Panc1 (cell line): ENCODE measurements at regions not wholly inside any gene's neighbourhood (a gene's known extent, or its start where the extent isn't known, plus 50 kb on each side); places are given as distances from the start of the nearest gene placed in this dataset.

Experiments used
- POLR2AphosphoS5 ChIP-seq: IDR thresholded peaks from 2 replicates; pipeline ENCODE4 v1.6.1; 2012; ENCODE audit warnings: mild to moderate bottlenecking, low read depth, low read length, moderate library complexity
- SIN3A ChIP-seq: IDR thresholded peaks from 2 replicates; pipeline ENCODE4 v1.6.1; 2012; ENCODE audit warnings: low read depth, mild to moderate bottlenecking, low read length, moderate library complexity, borderline replicate concordance; ENCODE audit not compliant: insufficient read depth
- TF ChIP-seq, protein P1 (sequence below): fragments of 450-650 bp; IDR thresholded peaks from 2 replicates; pipeline ENCODE4 v1.5.1; 2017; ENCODE audit warnings: mild to moderate bottlenecking

DNA sequence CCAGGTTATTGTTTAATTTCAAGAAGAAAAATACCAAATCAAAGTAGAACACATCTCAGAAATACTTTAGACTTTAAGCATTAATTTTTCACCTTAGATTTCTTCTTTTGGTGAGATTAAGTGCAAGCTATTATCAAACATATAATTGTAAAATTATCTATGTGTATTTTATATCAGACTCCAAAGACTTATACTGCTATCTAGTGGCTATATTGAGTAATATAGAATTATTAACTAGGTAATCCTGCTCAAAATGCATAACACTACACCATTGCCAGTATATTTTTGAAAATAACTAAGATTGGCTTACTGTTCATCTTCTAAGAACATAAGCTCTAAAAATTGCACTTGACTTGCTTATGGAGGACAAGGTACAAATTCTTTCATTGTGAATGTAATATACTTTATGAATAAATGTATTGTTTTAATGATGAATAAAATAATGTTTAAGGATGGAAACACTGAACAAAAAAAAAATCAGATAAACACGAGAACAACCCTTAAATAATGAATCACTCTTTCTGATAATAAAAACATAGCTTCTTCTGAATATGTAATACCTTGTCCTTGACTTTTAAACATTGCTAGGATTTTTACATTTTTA, 86.7 kb upstream of the GNAI1 start:
- TF ChIP-seq POLR2AphosphoS5, result no peak
- TF ChIP-seq, protein P1, sequence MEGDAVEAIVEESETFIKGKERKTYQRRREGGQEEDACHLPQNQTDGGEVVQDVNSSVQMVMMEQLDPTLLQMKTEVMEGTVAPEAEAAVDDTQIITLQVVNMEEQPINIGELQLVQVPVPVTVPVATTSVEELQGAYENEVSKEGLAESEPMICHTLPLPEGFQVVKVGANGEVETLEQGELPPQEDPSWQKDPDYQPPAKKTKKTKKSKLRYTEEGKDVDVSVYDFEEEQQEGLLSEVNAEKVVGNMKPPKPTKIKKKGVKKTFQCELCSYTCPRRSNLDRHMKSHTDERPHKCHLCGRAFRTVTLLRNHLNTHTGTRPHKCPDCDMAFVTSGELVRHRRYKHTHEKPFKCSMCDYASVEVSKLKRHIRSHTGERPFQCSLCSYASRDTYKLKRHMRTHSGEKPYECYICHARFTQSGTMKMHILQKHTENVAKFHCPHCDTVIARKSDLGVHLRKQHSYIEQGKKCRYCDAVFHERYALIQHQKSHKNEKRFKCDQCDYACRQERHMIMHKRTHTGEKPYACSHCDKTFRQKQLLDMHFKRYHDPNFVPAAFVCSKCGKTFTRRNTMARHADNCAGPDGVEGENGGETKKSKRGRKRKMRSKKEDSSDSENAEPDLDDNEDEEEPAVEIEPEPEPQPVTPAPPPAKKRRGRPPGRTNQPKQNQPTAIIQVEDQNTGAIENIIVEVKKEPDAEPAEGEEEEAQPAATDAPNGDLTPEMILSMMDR, result peak; percentile 23; the same call in 1 of the 2 replicates
- no peak for TF ChIP-seq SIN3A
